Natural killer cell treated with Interleukin-12 subunit alpha and Interleukin-12 subunit beta and Interleukin-15 and Interleukin-18, amount 100 ng/mL, for 72 hours (primary cell): ENCODE measurements at regions not wholly inside any gene's neighbourhood (a gene's known extent, or its start where the extent isn't known, plus 50 kb on each side); places are given as distances from the start of the nearest gene placed in this dataset.

Experiments used
- ATAC-seq, 2 donors: fragments of 150-1000 bp; cut with Tn5 transposase in 1 of 2; sonication (Bioruptor Pico), chemical (Tn5 transposase) in 1 of 2; 2 replicates each; pipeline ENCODE4 v1.10.0; 2021
- DNase-seq: peaks from one replicate; pipeline ENCODE4 v3.0.0; 2022; ENCODE audit warnings: low spot score
- H3K27ac Mint-ChIP-seq, 2 donors: 1 replicate in 1 of 2; 2 replicates in 1 of 2; pipeline ENCODE4 v1.8.0; 2022; ENCODE audit warnings: mixed read lengths in 2 of 2, mild to moderate bottlenecking in 1 of 2, moderate library complexity in 1 of 2
- H3K27me3 Mint-ChIP-seq, 2 donors: 1 replicate in 1 of 2; 2 replicates in 1 of 2; pipeline ENCODE4 v1.8.0; 2022; ENCODE audit warnings: mixed read lengths in 2 of 2
- H3K36me3 Mint-ChIP-seq: one replicate; pipeline ENCODE4 v1.8.0; 2022; ENCODE audit warnings: mixed read lengths
- H3K4me1 Mint-ChIP-seq, 2 donors: 1 replicate in 1 of 2; 2 replicates in 1 of 2; pipeline ENCODE4 v1.8.0; 2022; ENCODE audit warnings: low read depth in 2 of 2, mixed read lengths in 2 of 2, mild to moderate bottlenecking in 1 of 2
- H3K4me3 Mint-ChIP-seq: one replicate; pipeline ENCODE4 v1.8.0; 2022; ENCODE audit warnings: mixed read lengths
- H3K9me3 Mint-ChIP-seq: 2 replicates; pipeline ENCODE4 v1.8.0; 2022; ENCODE audit warnings: mixed read lengths

- Mint-ChIP-seq H3K27me3 (peaks cover 28 to 37% of the 10 kb centered on the region in 2 donors), H3K36me3 (no peaks in the 10 kb centered on the region), H3K4me3 (no peak overlapping the region), H3K27ac (no peak overlapping the region), H3K4me1 (peaks cover 0 to 11% of the 10 kb centered on the region in 2 donors), H3K9me3 (no peaks in the 10 kb centered on the region)
- ATAC-seq (no peak), DNase-seq (no peak)
Measured at GRCh38 chr15:31973197-31973596, 57.1 kb upstream of the CHRNA7 start.

GRCh38 chr15:31974154-31974794, 56.0 kb upstream of the CHRNA7 start:
- peaks cover 0 to 15% of the 10 kb centered on the region in 2 donors for H3K4me1 Mint-ChIP-seq
- no peak for DNase-seq
- ATAC-seq = no peak
- H3K27ac Mint-ChIP-seq = no peak overlapping the region
- no peak overlapping the region for H3K4me3 Mint-ChIP-seq
- H3K27me3 Mint-ChIP-seq = peaks cover 33 to 42% of the 10 kb centered on the region in 2 donors
- H3K9me3 Mint-ChIP-seq = no peaks in the 10 kb centered on the region
- H3K36me3 Mint-ChIP-seq = no peaks in the 10 kb centered on the region

DNA sequence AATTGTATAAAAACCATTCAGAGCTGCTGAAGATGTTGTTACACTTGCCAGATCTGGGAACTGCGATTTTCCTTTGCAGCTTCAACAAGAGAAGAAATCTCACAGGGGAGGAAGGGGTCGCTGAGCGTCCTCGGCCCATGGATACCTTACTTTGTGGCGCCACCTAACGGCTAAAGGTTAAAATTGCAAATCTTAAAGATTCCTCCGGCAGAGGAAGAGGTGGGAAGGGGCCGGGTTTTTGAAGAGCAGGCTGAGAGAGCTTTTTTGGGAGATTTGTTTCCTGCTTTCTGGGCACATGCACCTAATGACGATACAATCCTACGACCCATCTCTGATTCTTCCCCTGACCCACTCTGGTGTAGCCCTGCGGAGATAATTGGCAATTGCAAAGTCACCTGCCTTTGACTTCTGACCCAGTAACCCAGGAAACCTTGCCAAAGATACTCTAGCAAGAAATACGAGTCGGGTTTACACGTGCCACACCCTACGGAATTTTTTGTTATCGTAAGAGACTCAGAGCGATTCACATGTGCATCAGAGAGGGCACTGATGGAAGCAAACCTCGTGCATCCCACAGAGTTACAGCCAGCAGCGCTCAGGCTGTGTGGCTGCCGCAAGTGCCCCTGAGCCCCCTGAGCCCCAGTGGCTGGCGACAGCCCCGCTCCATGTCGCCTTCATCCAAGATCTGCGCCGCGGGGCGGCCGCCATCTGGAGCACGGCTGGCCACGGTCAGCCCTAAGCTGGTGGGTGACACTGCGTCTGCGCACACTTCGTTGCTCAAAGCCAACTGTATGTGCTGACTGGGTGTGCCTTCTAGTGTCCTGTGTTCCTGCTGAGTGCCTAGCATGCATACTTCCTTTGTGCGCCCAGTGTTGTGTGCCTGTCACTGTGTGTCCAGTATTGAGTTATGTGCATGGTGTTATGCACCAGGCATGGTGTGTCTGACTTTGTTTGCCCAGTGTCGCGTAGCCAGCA, 55.2 kb upstream of the CHRNA7 start:
- ATAC-seq = peak; percentile 8 to 29
- peaks cover 32 to 34% of the 10 kb centered on the region in 2 donors for H3K27me3 Mint-ChIP-seq
- no peak overlapping the region for H3K27ac Mint-ChIP-seq
- no peak overlapping the region for H3K4me3 Mint-ChIP-seq
- no peak for DNase-seq
- H3K36me3 Mint-ChIP-seq = no peaks in the 10 kb centered on the region
- H3K4me1 Mint-ChIP-seq = peaks cover 0 to 15% of the 10 kb centered on the region in 2 donors
- no peaks in the 10 kb centered on the region for H3K9me3 Mint-ChIP-seq

- H3K36me3 Mint-ChIP-seq = no peaks in the 10 kb centered on the region
- ATAC-seq (peak; percentile 3 to 21), DNase-seq (no peak)
- H3K27me3 Mint-ChIP-seq = peaks cover 34 to 36% of the 10 kb centered on the region in 2 donors
- no peaks in the 10 kb centered on the region for H3K9me3 Mint-ChIP-seq
- peaks cover 0 to 15% of the 10 kb centered on the region in 2 donors for H3K4me1 Mint-ChIP-seq
- H3K4me3 Mint-ChIP-seq = no peak overlapping the region
- no peak overlapping the region for H3K27ac Mint-ChIP-seq
Measured at GRCh38 chr15:31975830-31976229, 54.5 kb upstream of the CHRNA7 start.

- Mint-ChIP-seq H3K4me1 (peaks cover 0 to 15% of the 10 kb centered on the region in 2 donors), H3K9me3 (no peaks in the 10 kb centered on the region), H3K4me3 (no peak overlapping the region), H3K36me3 (no peaks in the 10 kb centered on the region), H3K27me3 (peaks cover 37 to 39% of the 10 kb centered on the region in 2 donors), H3K27ac (no peak overlapping the region)
- ATAC-seq = no peak
- no peak for DNase-seq
Measured at GRCh38 chr15:31977138-31977537, 53.2 kb upstream of the CHRNA7 start.

GRCh38 chr15:31977812-31978661, 52.3 kb upstream of the CHRNA7 start:
- Mint-ChIP-seq H3K4me1 (peaks cover 0 to 15% of the 10 kb centered on the region in 2 donors), H3K27me3 (peaks cover 37 to 39% of the 10 kb centered on the region in 2 donors), H3K27ac (no peak overlapping the region), H3K36me3 (no peaks in the 10 kb centered on the region), H3K9me3 (no peaks in the 10 kb centered on the region), H3K4me3 (no peak overlapping the region)
- DNase-seq = no peak
- ATAC-seq = peak; percentile 62 to 71
